SU-DHL-6 (cell line): ENCODE measurements at regions not wholly inside any gene's neighbourhood (a gene's known extent, or its start where the extent isn't known, plus 50 kb on each side); places are given as distances from the start of the nearest gene placed in this dataset.

ENCODE experiments used
- CTCF ChIP-seq: fragments of 200-600 bp; sonication (generic); IDR thresholded peaks from one replicate; pipeline ENCODE4 v1.5.1; 2017; ENCODE audit warnings: antibody characterized with exemption, mild to moderate bottlenecking, low read length, moderate library complexity; ENCODE audit not compliant: insufficient read depth, poor library complexity, severe bottlenecking
- EZH2phosphoT487 ChIP-seq: fragments of 200-600 bp; sonication (generic), shearing (Covaris generic); conservative IDR thresholded peaks from 2 replicates; pipeline ENCODE4 v1.6.1; 2018; ENCODE audit warnings: mild to moderate bottlenecking, antibody characterized with exemption, low read length, moderate library complexity, mixed read lengths

DNA sequence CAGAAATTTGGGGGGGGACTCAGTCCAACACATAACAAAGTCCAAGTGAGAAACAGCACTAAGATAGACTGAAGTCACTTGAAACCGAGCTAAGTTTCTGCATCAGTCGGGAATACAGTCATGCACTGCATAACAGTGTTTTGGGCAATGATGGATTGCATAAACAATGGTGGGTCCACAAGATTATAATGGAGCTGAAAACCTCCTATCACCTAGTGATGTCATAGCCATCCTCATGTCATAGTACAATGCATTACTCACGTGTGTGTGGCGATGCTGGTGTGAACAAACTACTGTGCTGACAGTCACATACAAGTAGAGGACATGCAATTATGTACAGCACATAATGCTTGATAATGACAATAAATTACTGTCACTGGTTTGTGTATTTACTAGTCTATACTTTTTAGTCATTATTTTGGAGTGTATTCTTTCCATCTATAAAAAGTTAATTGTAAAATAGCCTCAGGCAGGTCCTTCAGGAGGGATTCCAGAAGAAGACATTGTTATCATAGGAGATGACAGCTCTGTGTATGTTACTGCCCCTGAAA, 154.5 kb upstream of the ECI2 start:
- no peak for TF ChIP-seq CTCF
- no peak for TF ChIP-seq EZH2phosphoT487
